ENCODE measurements at regions not wholly inside any gene's neighbourhood (a gene's known extent, or its start where the extent isn't known, plus 50 kb on each side); places are given as distances from the start of the nearest gene placed in this dataset.
"Not testable (repeated sequence)": the region's sequence is repeated elsewhere in the genome, so short reads cannot be mapped to it uniquely, and the experiment has no call there.

GRCh38 chr3:81839504-81840094 lies 78.2 kb upstream of the GBE1 start:
- Histone ChIP-seq H3K4me1 (ENCODE audit: control insufficient read depth, insufficient read depth, low read length) (no peaks in the 10 kb centered on the region; the same call in 1 of the 2 replicates), H3K27me3 (ENCODE audit: control insufficient read depth, insufficient read depth, low read length) (no peaks in the 10 kb centered on the region), H3K27ac (ENCODE audit: low read length) (no peak overlapping the region), H3K9me3 (ENCODE audit: control insufficient read depth, insufficient read depth, low read length) (no peaks in the 10 kb centered on the region), H3K4me3 (ENCODE audit: low read length) (no peak overlapping the region), H3K36me3 (ENCODE audit: control insufficient read depth, insufficient read depth, low read length) (no peaks in the 10 kb centered on the region)
- no CpG with 5 or more reads among the region's 4 CpGs for WGBS (ENCODE audit: insufficient coverage, insufficient read length)
- DNase-seq (ENCODE audit: low read depth, low spot score), result no peak

GRCh38 chr3:81838457-81838856 lies 77.0 kb upstream of the GBE1 start:
- no peaks in the 10 kb centered on the region; the same call in 1 of the 2 replicates for H3K4me1 ChIP-seq (ENCODE audit: control insufficient read depth, insufficient read depth, low read length)
- H3K9me3 ChIP-seq (ENCODE audit: control insufficient read depth, insufficient read depth, low read length), result no peaks in the 10 kb centered on the region
- no peak overlapping the region for H3K4me3 ChIP-seq (ENCODE audit: low read length)
- H3K27ac ChIP-seq (ENCODE audit: low read length), result no peak overlapping the region
- no peaks in the 10 kb centered on the region for H3K27me3 ChIP-seq (ENCODE audit: control insufficient read depth, insufficient read depth, low read length)
- no peaks in the 10 kb centered on the region for H3K36me3 ChIP-seq (ENCODE audit: control insufficient read depth, insufficient read depth, low read length)
- no peak for DNase-seq (ENCODE audit: low read depth, low spot score)
- WGBS (ENCODE audit: insufficient coverage, insufficient read length), result no CpG with 5 or more reads among the region's 1 CpG

GRCh38 chr3:81837071-81837593 lies 75.7 kb upstream of the GBE1 start:
- H3K9me3 ChIP-seq (ENCODE audit: control insufficient read depth, insufficient read depth, low read length), result no peaks in the 10 kb centered on the region
- H3K4me1 ChIP-seq (ENCODE audit: control insufficient read depth, insufficient read depth, low read length), result no peaks in the 10 kb centered on the region; the same call in 1 of the 2 replicates
- no peaks in the 10 kb centered on the region for H3K36me3 ChIP-seq (ENCODE audit: control insufficient read depth, insufficient read depth, low read length)
- no peak overlapping the region for H3K4me3 ChIP-seq (ENCODE audit: low read length)
- no peak overlapping the region for H3K27ac ChIP-seq (ENCODE audit: low read length)
- DNase-seq (ENCODE audit: low read depth, low spot score), result no peak
- no CpG with 5 or more reads among the region's 6 CpGs for WGBS (ENCODE audit: insufficient coverage, insufficient read length)
- H3K27me3 ChIP-seq (ENCODE audit: control insufficient read depth, insufficient read depth, low read length), result no peaks in the 10 kb centered on the region

- no peak overlapping the region for H3K4me3 ChIP-seq (ENCODE audit: low read length)
- DNase-seq (ENCODE audit: low read depth, low spot score), result no peak
- no peaks in the 10 kb centered on the region for H3K9me3 ChIP-seq (ENCODE audit: control insufficient read depth, insufficient read depth, low read length)
- no peaks in the 10 kb centered on the region for H3K36me3 ChIP-seq (ENCODE audit: control insufficient read depth, insufficient read depth, low read length)
- H3K27ac ChIP-seq (ENCODE audit: low read length), result no peak overlapping the region
- H3K4me1 ChIP-seq (ENCODE audit: control insufficient read depth, insufficient read depth, low read length), result no peaks in the 10 kb centered on the region; the same call in 1 of the 2 replicates
- no peaks in the 10 kb centered on the region for H3K27me3 ChIP-seq (ENCODE audit: control insufficient read depth, insufficient read depth, low read length)
Observed at GRCh38 chr3:81829937-81830336, 68.5 kb upstream of the GBE1 start.

GRCh38 chr3:81829272-81829671 lies 67.8 kb upstream of the GBE1 start:
- not testable (repeated sequence) for H3K27ac ChIP-seq (ENCODE audit: low read length); H3K36me3 ChIP-seq (ENCODE audit: control insufficient read depth, insufficient read depth, low read length); H3K9me3 ChIP-seq (ENCODE audit: control insufficient read depth, insufficient read depth, low read length); H3K27me3 ChIP-seq (ENCODE audit: control insufficient read depth, insufficient read depth, low read length); H3K4me1 ChIP-seq (ENCODE audit: control insufficient read depth, insufficient read depth, low read length); H3K4me3 ChIP-seq (ENCODE audit: low read length); DNase-seq (ENCODE audit: low read depth, low spot score)
- no CpG with 5 or more reads among the region's 5 CpGs for WGBS (ENCODE audit: insufficient coverage, insufficient read length)

GRCh38 chr3:81823882-81824395 lies 62.5 kb upstream of the GBE1 start:
- Histone ChIP-seq H3K27ac (ENCODE audit: low read length) (no peak overlapping the region), H3K27me3 (ENCODE audit: control insufficient read depth, insufficient read depth, low read length) (no peaks in the 10 kb centered on the region), H3K4me1 (ENCODE audit: control insufficient read depth, insufficient read depth, low read length) (no peaks in the 10 kb centered on the region), H3K36me3 (ENCODE audit: control insufficient read depth, insufficient read depth, low read length) (no peaks in the 10 kb centered on the region), H3K9me3 (ENCODE audit: control insufficient read depth, insufficient read depth, low read length) (no peaks in the 10 kb centered on the region), H3K4me3 (ENCODE audit: low read length) (no peak overlapping the region)
- WGBS (ENCODE audit: insufficient coverage, insufficient read length), result no CpG with 5 or more reads among the region's 2 CpGs
- no peak for DNase-seq (ENCODE audit: low read depth, low spot score)

- Histone ChIP-seq H3K4me3 (ENCODE audit: low read length) (no peak overlapping the region), H3K9me3 (ENCODE audit: control insufficient read depth, insufficient read depth, low read length) (no peaks in the 10 kb centered on the region), H3K27me3 (ENCODE audit: control insufficient read depth, insufficient read depth, low read length) (no peaks in the 10 kb centered on the region), H3K27ac (ENCODE audit: low read length) (no peak overlapping the region), H3K4me1 (ENCODE audit: control insufficient read depth, insufficient read depth, low read length) (no peaks in the 10 kb centered on the region), H3K36me3 (ENCODE audit: control insufficient read depth, insufficient read depth, low read length) (no peaks in the 10 kb centered on the region)
- no peak for DNase-seq (ENCODE audit: low read depth, low spot score)
- WGBS (ENCODE audit: insufficient coverage, insufficient read length), result no CpG with 5 or more reads among the region's 3 CpGs
Observed at GRCh38 chr3:81823086-81823485, 61.6 kb upstream of the GBE1 start.

- H3K27ac ChIP-seq (ENCODE audit: low read length), result no peak overlapping the region
- no peak overlapping the region for H3K4me3 ChIP-seq (ENCODE audit: low read length)
- H3K9me3 ChIP-seq (ENCODE audit: control insufficient read depth, insufficient read depth, low read length), result no peaks in the 10 kb centered on the region
- H3K36me3 ChIP-seq (ENCODE audit: control insufficient read depth, insufficient read depth, low read length), result no peaks in the 10 kb centered on the region
- no CpG with 5 or more reads among the region's 8 CpGs for WGBS (ENCODE audit: insufficient coverage, insufficient read length)
- DNase-seq (ENCODE audit: low read depth, low spot score), result no peak
- no peaks in the 10 kb centered on the region for H3K27me3 ChIP-seq (ENCODE audit: control insufficient read depth, insufficient read depth, low read length)
- no peaks in the 10 kb centered on the region for H3K4me1 ChIP-seq (ENCODE audit: control insufficient read depth, insufficient read depth, low read length)
Observed at GRCh38 chr3:81816473-81817250, 55.2 kb upstream of the GBE1 start.

- DNase-seq (ENCODE audit: low read depth, low spot score); H3K4me3 ChIP-seq (ENCODE audit: low read length): not testable (repeated sequence)
Observed at GRCh38 chr3:81812098-81812497, 50.7 kb upstream of the GBE1 start.

More at GRCh38 chr3:81812098-81812497, 50.7 kb upstream of the GBE1 start:
- no CpG with 5 or more reads among the region's 25 CpGs for WGBS (ENCODE audit: insufficient coverage, insufficient read length)
- not testable (repeated sequence) for H3K9me3 ChIP-seq (ENCODE audit: control insufficient read depth, insufficient read depth, low read length); H3K36me3 ChIP-seq (ENCODE audit: control insufficient read depth, insufficient read depth, low read length); H3K27me3 ChIP-seq (ENCODE audit: control insufficient read depth, insufficient read depth, low read length); H3K4me1 ChIP-seq (ENCODE audit: control insufficient read depth, insufficient read depth, low read length); H3K27ac ChIP-seq (ENCODE audit: low read length)
